NCI-H1417 treated with DMSO at 0.1 percent for 48 hours (cell line): ENCODE measurements at regions not wholly inside any gene's neighbourhood (a gene's known extent, or its start where the extent isn't known, plus 50 kb on each side); places are given as distances from the start of the nearest gene placed in this dataset.
"Not testable (repeated sequence)": the region's sequence is repeated elsewhere in the genome, so short reads cannot be mapped to it uniquely, and the experiment has no call there.

ENCODE experiments used
- DNase-seq: peaks from one replicate; lab custom pipeline; 2025; lab: John Stamatoyannopoulos, UW

DNA sequence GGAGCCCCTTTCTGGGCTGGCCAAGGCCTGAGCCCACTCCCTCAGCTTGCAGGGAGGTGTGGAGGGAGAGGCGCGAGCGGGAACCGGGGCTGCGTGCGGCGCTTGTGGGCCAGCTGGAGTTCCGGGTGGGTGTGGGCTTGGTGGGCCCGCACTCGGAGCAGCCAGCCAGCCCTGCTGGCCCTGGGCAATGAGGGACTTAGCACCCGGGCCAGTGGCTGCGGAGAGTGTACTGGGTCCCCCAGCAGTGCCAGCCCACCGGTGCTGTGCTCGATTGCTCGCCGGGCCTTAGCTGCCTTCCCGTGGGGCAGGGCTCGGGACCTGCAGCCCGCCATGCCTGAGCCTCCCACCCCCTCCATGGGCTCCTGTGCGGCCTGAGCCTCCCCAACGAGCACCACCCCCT lies 123.8 kb upstream of the SEMA3C start:
- DNase-seq, result not testable (repeated sequence)

DNA sequence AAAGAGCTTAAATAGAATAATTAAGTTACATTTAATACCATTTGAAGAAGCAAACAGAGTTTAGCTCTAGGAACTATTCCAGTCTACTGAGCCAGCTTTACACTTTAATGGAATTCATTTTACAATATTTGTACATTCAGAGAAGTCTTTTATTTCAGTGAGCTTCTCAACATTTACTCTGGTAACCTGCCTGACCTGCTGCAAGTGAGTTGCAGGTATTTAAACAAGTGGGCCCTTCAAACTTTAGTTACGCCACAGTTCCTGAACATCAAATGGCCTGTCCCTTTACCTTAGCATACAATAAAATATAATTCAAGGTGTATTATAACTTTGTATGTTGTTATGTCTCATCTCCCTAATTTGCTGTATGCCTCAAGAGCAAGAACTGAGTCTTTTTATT lies 121.6 kb upstream of the SEMA3C start:
- DNase-seq, result no peak

DNA sequence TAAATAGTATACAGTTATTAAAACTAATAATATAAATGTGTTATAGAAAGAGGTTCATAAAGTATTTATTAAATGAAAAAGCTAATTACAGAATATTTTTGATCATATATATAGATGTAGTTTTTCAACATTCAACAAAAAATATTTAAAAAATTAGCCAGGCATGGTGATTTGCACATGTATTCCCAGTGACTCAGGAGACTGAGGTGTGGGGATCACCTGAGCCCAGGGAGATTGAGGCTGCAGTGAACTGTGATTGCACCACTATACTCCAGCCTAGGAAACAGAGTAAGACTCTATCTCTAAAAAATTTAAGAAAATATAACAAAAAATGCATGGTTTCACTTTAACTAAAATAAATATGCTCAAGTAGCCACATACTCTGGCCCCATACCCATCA lies 118.0 kb upstream of the SEMA3C start:
- no peak for DNase-seq

DNA sequence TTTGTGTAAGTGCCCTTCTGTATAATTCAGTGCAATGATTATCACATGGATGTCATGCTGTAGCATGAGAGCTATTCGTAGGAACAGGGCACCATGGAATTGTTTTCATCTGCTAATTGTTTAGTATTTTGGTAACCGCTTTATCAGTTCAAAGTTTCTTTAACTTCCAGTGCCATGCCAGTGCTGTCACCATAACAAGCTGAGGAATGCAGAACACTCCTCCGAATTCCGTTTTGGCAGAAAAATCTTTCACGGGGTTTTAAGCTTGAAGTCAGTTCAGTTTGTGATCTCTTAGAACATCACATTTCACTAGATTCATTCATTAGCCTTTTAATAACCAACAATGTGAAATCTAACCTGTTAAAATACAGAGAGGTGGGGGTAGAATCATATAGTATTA lies 117.2 kb upstream of the SEMA3C start:
- DNase-seq, result no peak

DNA sequence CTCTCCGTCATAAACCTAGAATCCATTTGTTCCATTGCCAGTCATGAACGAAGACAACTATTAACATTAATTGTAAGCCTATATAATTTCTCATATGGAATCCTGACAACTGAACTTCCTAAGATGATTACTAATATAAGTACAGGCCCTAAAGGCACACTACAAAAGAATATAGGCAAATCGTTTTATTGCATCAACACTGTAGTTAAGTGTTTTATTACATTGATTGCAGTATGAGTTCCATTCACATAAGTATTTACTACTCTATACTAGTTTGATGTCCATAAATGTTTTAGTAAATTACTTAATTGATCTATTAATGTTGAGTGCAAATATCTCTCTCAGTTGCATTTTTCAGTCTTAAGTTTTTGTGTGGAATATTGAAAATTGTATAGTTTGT lies 113.1 kb upstream of the SEMA3C start:
- DNase-seq, result no peak

DNA sequence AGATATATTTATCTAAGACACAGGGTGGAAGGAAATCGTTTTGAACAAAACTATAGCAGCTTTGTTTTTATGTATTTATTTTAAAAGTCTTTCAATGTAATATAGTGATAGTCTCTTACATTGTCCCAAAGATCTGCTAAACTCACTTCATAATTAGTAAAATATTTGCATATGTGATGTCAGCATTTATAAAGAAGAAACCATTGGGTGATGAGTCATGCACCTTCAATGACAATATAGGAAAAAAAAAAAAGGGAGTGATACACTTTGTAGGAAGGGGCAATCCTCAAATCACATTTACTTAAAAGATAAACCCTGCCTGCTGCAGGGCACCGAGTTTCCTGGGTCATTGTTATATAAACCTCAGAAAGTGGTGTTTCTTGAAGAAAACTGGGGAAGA lies 112.4 kb upstream of the SEMA3C start:
- DNase-seq, result no peak

DNA sequence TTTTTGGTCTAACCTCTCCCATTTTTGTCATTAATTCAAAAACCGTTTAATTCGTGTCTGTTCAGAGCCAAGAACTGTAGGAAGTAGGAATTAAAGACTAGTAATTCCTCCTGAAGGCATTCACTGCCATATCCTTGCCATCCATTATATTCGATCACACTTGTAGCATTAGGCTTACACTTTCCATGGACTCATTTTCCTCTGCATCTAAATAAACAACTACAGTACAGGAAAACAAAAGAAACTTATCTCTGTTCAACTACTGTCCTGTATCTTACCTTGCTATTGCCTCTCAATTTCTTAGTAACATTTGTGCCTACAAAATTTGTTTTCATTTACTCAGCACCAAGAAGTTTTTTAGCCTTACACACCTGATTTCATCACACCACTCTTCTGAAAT lies 111.6 kb upstream of the SEMA3C start:
- DNase-seq, result no peak

DNA sequence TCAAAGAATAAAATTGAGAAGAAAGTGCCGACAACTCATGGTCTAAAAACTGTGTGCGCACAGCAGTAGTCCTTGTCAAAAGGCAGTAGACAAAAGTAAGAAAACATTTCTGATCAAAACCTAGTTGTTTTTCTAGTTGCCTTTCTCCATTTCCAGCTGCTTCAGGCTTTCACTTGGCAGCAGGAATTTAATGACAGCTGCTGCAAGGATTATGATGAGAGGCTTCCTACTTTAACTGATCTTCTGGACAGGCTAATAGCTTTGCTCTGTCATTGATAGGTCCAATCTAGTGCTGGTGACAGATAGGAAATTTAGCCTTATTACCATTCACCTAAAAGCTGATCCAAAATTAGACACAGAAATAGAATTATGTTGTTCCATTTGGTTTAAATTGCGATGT lies 110.7 kb upstream of the SEMA3C start:
- no peak for DNase-seq

DNA sequence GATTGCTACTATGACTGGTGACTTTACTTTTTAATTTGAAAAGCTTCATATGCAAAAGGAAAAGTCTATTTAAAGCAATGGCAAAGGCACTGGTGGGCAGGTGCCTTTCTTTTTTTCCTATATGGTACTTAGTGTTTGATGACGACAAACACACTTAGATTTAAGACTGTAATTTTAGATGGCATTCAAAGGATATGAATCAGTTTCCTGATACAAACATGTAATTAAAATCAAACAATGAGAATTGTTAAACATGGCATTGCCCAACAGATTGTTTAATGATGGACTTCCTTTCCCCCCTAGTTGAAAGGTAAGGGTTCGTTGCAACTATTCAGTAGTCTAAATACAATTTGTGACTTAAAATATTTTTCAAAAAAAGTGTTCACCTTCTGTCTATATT lies 106.5 kb upstream of the SEMA3C start:
- peak; percentile 77 for DNase-seq

DNA sequence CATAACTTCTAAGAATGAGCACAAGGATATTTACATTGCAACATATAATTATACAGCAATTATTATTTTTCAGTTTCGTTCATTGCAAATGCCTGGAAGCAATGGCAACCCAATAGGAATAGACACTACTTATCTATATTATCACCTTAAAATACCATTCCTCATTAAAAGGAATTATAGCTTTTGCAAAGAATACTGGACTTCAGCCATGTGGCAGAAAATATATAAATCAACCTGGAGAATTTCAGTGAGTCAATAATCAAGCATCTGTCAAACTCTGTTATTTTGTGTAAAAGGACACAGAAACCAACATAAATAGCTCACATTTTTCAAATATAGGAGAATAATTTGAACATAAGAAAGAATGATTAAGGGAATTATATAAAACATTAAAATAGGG lies 96.1 kb upstream of the SEMA3C start:
- no peak for DNase-seq

DNA sequence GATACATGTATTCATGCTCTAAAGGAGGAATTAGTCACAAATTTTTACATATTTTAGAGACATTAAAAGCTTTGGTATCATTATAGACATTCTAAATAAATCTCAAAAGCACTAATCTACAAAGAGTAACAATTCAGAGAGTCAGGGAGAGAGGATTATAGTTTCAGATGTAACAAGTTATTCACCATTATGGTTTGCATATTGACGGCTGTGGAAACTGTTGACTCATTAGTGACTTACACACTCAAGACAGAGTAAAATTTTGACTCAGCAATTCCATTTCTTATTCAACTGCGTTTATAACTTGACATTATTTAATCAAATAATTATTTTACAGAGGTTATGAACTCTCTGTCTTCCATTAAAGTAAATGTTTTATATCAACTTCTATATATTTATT lies 95.4 kb upstream of the SEMA3C start:
- no peak for DNase-seq

DNA sequence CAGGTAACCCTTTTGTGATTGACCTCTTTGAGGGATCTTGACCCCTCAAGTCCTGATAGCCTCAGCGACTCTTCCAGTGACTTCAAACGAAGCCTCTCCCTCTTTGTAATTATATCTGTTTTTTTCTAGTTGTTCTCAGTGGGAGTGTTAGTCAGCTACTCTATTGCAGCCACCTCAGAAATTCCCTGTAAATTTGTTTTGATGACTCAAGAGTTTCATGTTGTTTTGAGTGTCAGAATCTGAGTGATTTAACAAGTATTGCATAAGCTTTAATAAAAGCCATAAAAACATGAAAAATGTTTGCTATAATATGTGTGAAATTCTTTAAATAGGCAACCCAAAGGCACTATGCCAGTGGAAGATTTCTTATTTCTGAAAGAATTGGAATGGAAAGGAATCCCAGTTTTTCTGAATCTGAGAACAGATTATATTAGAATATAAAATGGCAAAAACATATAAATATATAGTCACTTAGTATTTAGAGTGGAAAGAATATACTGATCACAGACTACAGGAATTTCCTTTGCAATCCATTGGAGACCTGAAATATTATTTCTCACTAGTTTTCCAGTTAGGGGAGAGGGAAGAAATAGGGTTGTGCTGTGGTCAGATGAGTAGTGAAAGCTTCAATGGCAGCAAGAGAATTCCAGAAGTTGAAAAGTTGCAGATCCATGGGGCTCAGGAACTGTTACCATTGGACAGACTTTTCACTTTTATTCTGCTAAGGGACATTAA lies 94.4 kb upstream of the SEMA3C start:
- no peak for DNase-seq

DNA sequence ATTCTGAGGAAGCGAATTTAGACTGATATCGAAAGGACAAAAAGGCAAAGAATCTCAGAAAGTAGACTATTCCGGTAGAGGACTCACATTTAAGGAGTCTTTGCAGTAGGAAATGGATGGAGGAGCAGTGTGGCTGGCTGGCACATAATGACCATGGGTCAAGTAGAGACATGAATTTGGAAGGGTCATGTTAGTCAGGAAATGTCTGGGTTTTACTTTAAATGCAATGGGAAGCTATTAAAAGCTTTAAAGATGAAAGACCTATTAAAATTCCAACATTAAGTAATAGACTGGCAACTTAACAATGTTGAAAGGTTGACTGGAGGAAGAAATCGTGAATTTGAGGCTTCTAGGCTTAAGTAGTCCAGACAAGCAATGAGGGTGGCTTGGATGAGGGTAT lies 90.0 kb upstream of the SEMA3C start:
- DNase-seq, result no peak

DNA sequence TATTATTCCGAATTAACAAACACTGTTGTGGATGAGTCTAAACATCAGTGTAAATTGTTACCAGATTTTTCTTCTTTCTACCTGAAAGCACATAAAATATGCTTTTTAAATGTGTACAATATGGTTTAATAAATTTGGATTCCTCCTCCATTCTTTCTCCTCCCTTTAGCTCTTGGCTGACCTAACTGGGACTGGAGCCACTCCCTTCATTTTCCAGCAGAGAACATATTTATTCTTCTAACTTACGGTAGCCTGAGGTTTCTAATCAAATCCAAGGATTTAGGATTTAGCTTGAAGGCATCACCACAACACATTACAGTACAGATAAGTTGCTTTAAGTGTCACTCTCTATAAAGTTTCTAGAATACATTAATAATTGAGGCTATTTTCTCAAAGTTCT lies 88.2 kb upstream of the SEMA3C start:
- DNase-seq, result no peak

DNA sequence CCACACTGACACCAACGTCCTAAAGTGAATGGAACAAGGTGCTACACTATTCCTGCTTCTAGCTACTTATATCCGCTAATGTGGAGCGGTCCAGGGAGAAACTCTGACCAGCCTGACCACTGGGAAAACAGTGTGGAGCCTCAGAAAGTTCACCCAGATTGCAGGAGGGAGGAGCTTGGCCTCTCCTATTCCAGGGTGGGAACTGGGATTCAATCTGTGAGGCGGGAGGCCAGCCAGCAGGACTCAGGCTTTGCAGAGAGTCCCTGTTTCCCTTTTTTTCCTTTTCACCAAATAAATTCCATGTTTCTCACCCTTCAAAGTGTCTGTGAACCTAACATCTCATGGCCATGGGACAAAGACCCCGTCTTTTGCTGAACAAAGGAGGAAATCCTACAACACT lies 86.4 kb upstream of the SEMA3C start:
- no peak for DNase-seq

DNA sequence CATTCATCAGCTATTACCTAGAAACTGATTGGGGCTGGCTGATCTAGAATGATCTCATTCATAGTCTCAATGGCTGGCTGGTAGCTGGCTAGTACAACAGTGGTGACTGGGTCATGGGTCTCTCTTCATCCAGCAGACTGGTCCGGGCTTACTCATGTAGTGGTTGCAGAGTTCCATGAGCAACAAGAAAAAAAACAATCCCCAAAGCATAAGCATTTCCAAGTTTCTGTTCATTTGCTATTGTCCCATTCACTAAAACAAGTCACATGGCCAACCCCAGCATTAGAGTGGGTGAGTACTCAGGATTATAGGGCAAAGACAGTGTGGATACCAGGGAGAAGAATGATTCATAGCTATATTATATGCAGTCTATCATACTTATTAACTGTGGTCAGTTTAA lies 85.2 kb upstream of the SEMA3C start:
- no peak for DNase-seq

DNA sequence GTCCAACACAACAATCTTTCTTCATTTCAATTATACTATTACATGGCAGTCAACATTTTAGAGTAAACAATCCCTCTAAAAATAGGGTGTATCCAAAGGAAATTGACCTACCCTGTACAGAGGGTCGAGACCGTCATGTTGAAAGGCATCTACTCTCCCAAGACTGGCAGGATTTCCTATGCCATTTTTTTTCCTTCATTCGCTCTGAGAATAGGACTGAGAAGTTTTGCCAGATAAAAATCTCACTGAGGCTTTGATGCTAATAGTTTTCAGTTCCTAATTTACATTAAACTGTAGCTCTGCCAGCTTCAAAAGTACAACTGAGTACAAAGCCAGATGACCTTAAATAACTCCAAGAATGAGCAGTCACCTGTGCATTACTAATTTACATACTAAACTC lies 84.5 kb upstream of the SEMA3C start:
- no peak for DNase-seq

DNA sequence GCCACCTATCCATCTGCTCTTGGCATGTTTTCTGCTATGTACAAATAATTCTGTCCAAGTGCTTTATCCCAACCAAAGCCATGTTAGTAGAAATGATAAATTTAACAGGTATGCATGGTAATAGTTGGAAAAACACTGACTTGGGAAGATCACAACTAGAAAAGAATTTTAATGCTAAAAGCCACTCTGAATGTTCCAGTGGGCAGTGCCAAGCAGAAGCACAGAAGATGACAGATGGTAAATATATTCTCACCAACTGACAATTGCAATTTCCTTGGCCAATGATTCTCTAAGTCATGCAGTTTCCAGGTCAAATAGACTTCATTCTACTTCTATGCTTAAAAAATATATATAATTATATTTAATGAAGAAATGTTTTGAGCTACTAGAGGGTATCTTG lies 83.6 kb upstream of the SEMA3C start:
- DNase-seq, result no peak

DNA sequence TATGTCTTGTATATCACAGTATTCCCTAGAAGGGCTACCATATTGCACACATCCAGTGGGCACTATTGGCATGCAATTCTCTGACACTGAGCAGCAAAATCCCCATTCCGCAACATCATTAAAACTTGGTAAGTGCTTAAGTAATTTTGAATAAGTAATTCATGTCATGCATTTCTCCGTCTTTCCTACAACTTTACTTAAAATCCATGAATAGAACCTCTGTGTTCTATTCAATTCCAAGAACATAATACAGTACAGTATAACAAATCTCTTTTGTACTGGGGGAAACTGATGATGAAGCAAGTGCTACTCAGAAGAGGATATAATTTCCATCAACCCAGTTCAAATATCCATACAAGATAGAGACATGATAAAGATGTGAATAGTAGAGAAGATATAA lies 80.9 kb upstream of the SEMA3C start:
- no peak for DNase-seq

DNA sequence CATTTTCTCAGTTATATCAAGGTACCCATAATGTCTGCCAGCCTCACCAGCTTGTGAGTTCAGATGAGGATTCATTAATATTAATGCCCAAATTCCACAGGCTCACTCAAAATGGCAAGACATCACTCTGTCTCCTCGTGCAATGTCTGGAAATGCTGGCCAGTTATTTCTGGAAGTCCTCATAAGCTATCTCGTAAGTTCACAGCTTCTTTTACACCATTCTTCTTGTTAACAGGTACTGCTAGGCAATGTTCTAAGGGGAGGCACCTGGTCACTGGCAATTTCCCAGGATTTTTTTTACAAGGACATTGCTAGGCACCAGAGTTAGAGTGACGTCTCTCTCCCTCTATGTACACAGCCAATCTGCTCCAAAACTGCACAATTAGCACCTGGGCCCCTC lies 80.2 kb upstream of the SEMA3C start:
- no peak for DNase-seq

DNA sequence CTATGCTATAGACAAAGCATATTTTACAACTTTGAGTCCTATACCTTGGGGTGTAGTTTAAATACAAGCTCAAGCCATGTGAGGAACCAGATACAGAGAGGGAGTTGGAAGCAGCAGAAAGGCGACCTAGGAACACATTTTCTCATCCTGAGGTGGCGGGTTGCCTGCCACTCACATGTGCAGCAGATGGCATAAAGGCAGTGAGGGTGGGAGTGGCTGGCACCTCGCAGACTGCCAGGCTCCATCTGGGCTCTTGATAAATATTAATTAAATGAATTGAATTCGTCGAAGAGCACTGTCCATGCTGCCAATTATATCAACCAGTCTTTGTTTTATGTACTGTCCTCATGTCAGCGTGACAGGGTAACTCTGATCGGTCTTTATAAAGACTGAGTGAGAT lies 79.0 kb upstream of the SEMA3C start:
- DNase-seq, result peak; percentile 29

DNA sequence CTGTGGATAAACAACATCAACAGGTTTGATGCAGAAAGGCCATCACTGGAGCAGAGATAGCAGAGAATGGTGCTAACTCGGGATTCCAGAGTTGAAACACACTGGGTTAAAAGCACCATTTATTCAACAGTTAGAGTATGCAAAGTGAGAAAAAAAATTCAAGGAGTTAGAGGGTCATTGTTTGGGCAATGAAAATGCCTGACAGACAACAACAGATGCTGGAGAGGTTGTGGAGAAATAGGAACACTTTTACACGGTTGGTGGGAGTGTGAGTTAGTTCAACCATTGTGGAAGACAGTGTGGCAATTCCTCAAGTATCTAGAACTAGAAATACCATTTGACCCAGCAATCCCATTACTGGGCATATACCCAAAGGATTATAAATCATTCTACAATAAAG lies 77.4 kb upstream of the SEMA3C start:
- DNase-seq, result not testable (repeated sequence)

DNA sequence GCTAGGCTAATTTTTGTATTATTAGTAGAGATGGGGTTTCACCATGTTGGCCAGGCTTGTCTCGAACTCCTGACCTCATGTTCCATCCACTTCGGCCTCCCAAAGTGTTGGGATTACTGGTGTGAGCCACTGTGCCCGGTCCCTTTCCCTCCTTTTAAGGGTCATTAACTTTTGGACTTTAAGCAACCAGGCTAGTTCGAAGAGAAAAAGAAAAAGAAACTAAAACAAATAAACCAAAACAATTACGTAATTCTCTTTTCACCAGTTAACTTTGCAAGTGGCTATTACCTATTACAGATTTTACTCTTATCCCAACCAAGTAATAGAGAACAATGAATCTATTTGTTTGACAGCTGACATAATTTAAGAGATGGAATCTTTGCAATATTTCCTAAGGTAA lies 72.8 kb upstream of the SEMA3C start:
- DNase-seq, result no peak

DNA sequence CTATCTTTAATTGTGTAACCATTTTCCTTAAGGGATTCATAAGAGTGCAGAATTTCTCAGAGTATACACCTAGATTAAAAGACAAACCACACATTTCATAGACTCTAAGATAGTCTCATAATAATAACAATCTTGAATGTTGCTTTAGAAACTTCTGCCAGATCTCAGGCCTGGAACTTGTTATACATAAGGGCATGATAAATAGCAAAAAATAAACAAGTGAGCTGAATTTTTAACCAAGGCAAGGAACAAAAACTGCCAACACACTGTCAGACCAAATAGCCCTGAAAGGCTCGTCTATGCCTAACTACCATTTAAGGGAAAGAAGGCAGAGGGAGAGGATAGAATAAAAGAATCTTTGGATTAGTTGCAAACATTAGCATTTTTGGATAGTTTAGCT lies 65.8 kb upstream of the SEMA3C start:
- DNase-seq, result no peak

DNA sequence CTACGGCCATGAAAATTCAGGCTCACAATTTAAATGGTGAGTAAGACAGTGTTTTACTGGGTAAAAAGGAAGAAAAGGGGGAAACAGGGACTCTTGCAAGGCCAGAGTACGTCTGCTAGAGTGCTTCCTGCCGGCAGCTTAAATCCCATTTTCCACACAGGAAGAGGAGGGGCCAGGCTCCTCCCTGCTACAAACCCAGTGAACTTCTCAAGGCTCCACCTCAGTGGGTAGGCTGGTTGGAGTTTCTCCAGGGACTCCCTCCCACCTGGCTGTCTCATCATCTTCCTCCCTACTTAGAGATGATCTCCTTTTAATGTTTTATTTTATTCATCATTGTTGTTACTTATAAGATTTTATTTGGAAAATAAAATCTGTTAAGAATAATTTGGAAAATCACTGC lies 62.6 kb upstream of the SEMA3C start:
- DNase-seq, result no peak
